ENCODE measurements at regions not wholly inside any gene's neighbourhood (a gene's known extent, or its start where the extent isn't known, plus 50 kb on each side); places are given as distances from the start of the nearest gene placed in this dataset.

DNA sequence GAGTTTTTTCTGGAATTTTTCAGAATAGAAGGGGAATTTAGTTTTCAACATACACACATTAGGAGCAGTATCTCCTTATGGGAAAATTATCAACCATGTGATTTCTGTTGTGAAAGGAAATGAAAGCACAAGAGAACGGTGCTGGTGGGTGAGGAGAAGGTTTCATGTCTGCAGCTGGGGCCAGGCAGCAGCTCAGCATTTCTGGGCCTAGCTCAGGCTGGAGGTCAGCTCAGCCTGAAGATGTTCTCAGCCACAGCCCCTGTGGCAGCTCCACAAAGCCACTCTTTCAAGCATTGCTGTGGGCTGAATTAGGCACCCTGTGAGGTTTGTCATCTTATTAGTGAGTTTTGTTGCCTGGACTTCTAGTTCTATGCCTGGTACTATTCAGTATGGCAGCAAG is 90.3 kb downstream of the DIRAS2 start:
- TF ChIP-seq, protein P1, sequence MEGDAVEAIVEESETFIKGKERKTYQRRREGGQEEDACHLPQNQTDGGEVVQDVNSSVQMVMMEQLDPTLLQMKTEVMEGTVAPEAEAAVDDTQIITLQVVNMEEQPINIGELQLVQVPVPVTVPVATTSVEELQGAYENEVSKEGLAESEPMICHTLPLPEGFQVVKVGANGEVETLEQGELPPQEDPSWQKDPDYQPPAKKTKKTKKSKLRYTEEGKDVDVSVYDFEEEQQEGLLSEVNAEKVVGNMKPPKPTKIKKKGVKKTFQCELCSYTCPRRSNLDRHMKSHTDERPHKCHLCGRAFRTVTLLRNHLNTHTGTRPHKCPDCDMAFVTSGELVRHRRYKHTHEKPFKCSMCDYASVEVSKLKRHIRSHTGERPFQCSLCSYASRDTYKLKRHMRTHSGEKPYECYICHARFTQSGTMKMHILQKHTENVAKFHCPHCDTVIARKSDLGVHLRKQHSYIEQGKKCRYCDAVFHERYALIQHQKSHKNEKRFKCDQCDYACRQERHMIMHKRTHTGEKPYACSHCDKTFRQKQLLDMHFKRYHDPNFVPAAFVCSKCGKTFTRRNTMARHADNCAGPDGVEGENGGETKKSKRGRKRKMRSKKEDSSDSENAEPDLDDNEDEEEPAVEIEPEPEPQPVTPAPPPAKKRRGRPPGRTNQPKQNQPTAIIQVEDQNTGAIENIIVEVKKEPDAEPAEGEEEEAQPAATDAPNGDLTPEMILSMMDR (optimal IDR thresholded peaks at IDR 0.05 in 1 of 3, IDR thresholded peaks at IDR 0.05 in 1 of 3, conservative IDR thresholded peaks at IDR 0.05 in 1 of 3; ENCODE audit: extremely low read depth in 1 of 3, insufficient read depth in 2 of 3, low read length in 3 of 3): no peak
- TF ChIP-seq EZH2 (IDR thresholded peaks at IDR 0.05; ENCODE audit: low read length): no peak

Data from keratinocyte (primary cell).